GM12878 (cell line): ENCODE measurements at regions not wholly inside any gene's neighbourhood (a gene's known extent, or its start where the extent isn't known, plus 50 kb on each side); places are given as distances from the start of the nearest gene placed in this dataset.

Experiments
- ATAC-seq: fragments of 200-7000 bp; cut with Tn5 transposase; 3 replicates; pipeline ENCODE4 v1.9.1; 2020; ENCODE audit warnings: mild to moderate bottlenecking, moderate library complexity
- BruUV-seq: library from RNA; stranded (reverse); fragments of 400-500 nt; replicated peaks from 2 replicates; lab custom pipeline; 2021; lab: Mats Ljungman, UMichigan
- CTCF ChIA-PET: fragments of 300-600 bp; sonication (Branson Sonifier 250); formaldehyde crosslinking; extraction: SDS; loops from one replicate; lab custom pipeline; 2021; ENCODE audit warnings: inconsistent platforms; lab: Yijun Ruan, JAX
- POLR2A ChIA-PET: fragments of 350-600 bp; formaldehyde crosslinking; extraction: SDS; loops from one replicate; lab custom pipeline; 2021; ENCODE audit warnings: inconsistent platforms; lab: Charles Lee
- RAD21 ChIA-PET: fragments of 300-600 bp; sonication (Branson Sonifier 250); formaldehyde crosslinking; loops from one replicate; lab custom pipeline; 2023; ENCODE audit warnings: antibody characterized with exemption; ENCODE audit not compliant: unreplicated experiment; lab: Charles Lee
- SMC1A ChIA-PET: fragments of 300-600 bp; sonication (Branson Sonifier 250); formaldehyde crosslinking; loops from one replicate; lab custom pipeline; 2023; ENCODE audit not compliant: unreplicated experiment, uncharacterized antibody; lab: Charles Lee
- DNase-seq: peaks from one replicate; pipeline ENCODE4 v3.0.0-alpha.2; 2011; ENCODE audit warnings: low read depth, low spot score
- FAIRE-seq: peaks from 3 replicates; lab custom pipeline; 2011; peaks lifted over from hg19 to GRCh38; lab: Jason Lieb, UNC
- H2AFZ ChIP-seq: 2 replicates; pipeline ENCODE4 v1.6.0; 2011; ENCODE audit warnings: low read depth, low read length, control low read depth; ENCODE audit not compliant: control insufficient read depth
- H3K27ac ChIP-seq: 2 replicates; pipeline ENCODE4 v1.5.1; 2011; ENCODE audit warnings: control low read depth; ENCODE audit not compliant: control insufficient read depth, insufficient read depth
- H3K27me3 ChIP-seq, 2 experiments: replicated peaks in 1 of 2; 2 replicates each; pipeline versions ENCODE4 v1.6.0 to v1.6.1; 2011; ENCODE audit warnings: low read length in 1 of 2; ENCODE audit not compliant: control insufficient read depth in 2 of 2, insufficient read depth in 2 of 2
- H3K36me3 ChIP-seq, 2 experiments: 2 replicates each; pipeline ENCODE4 v1.5.1; 2011; ENCODE audit warnings: low read length in 1 of 2; ENCODE audit not compliant: control insufficient read depth in 2 of 2, insufficient read depth in 2 of 2
- H3K4me1 ChIP-seq: 2 replicates; pipeline ENCODE4 v1.6.1; 2011; ENCODE audit warnings: mild to moderate bottlenecking, low read length, moderate library complexity, mixed read lengths; ENCODE audit not compliant: control insufficient read depth, insufficient read depth
- H3K4me2 ChIP-seq: 2 replicates; pipeline ENCODE4 v1.6.0; 2011; ENCODE audit warnings: control low read depth; ENCODE audit not compliant: control insufficient read depth, insufficient read depth
- H3K4me3 ChIP-seq: fragments of 200-600 bp; sonication (generic); 2 replicates; pipeline ENCODE4 v1.5.1; 2016
- H3K79me2 ChIP-seq: 2 replicates; pipeline ENCODE4 v1.6.0; 2011; ENCODE audit warnings: low read length; ENCODE audit not compliant: control insufficient read depth, insufficient read depth
- H3K9ac ChIP-seq: 2 replicates; pipeline ENCODE4 v1.8.0; 2011; ENCODE audit warnings: low read length, control low read depth, mixed read lengths; ENCODE audit not compliant: control insufficient read depth, insufficient read depth
- H3K9me3 ChIP-seq: replicated peaks from 3 replicates; pipeline ENCODE4 v1.5.1; 2011; ENCODE audit warnings: mild to moderate bottlenecking, low read length; ENCODE audit not compliant: control insufficient read depth, insufficient read depth
- H4K20me1 ChIP-seq: 2 replicates; pipeline ENCODE4 v1.6.0; 2011; ENCODE audit not compliant: control insufficient read depth, insufficient read depth
- BCL3 ChIP-seq: IDR thresholded peaks from 2 replicates; pipeline ENCODE4 v1.6.1; 2011; ENCODE audit warnings: borderline replicate concordance, low read depth, mild to moderate bottlenecking, moderate library complexity, low read length; ENCODE audit not compliant: insufficient read depth, poor library complexity, severe bottlenecking
- BHLHE40 ChIP-seq, 2 experiments: fragments of 450-650 bp in 1 of 2; IDR thresholded peaks; 2 replicates each; pipeline ENCODE4 v1.6.1; 2011 to 2017; ENCODE audit warnings: low read depth in 2 of 2, borderline replicate concordance in 1 of 2, improper control_type of control experiment in 1 of 2, low read length in 1 of 2, mild to moderate bottlenecking in 1 of 2
- LARP7 ChIP-seq: fragments of 450-650 bp; IDR thresholded peaks from 2 replicates; pipeline ENCODE4 v1.6.1; 2017; ENCODE audit warnings: mild to moderate bottlenecking
- MXI1 ChIP-seq: fragments of 150-350 bp; IDR thresholded peaks from 2 replicates; pipeline ENCODE4 v1.6.1; 2011; ENCODE audit warnings: low read depth, mild to moderate bottlenecking, inconsistent platforms, low read length, improper control_type of control experiment
- NFYA ChIP-seq: IDR thresholded peaks from 2 replicates; pipeline ENCODE4 v1.6.1; 2011; ENCODE audit warnings: low read depth, mild to moderate bottlenecking, low read length, improper control_type of control experiment, borderline replicate concordance
- NR2C1 ChIP-seq: fragments of 450-650 bp; IDR thresholded peaks from 2 replicates; pipeline ENCODE4 v1.6.1; 2017; ENCODE audit warnings: antibody characterized with exemption, mild to moderate bottlenecking, moderate library complexity
- NR2C2 ChIP-seq: IDR thresholded peaks from 2 replicates; pipeline ENCODE4 v1.6.1; 2011; ENCODE audit warnings: borderline replicate concordance, low read depth; ENCODE audit not compliant: control insufficient read depth, insufficient read length
- SPI1 ChIP-seq: IDR thresholded peaks from 2 replicates; pipeline ENCODE4 v1.6.1; 2011; ENCODE audit warnings: low read depth, mild to moderate bottlenecking, low read length, moderate library complexity, borderline replicate concordance; ENCODE audit not compliant: insufficient read depth
- SRF ChIP-seq, 2 experiments: IDR thresholded peaks; 2 replicates each; pipeline ENCODE4 v1.6.1; 2011; ENCODE audit warnings: low read depth in 2 of 2, low read length in 2 of 2, mild to moderate bottlenecking in 1 of 2, moderate library complexity in 1 of 2
- STAT3 ChIP-seq: IDR thresholded peaks from 2 replicates; pipeline ENCODE4 v1.6.1; 2011; ENCODE audit warnings: low read depth, low read length, improper control_type of control experiment
- ZBTB40 ChIP-seq: fragments of 450-650 bp; IDR thresholded peaks from 2 replicates; pipeline ENCODE4 v1.6.1; 2016; ENCODE audit warnings: mild to moderate bottlenecking, moderate library complexity, borderline replicate concordance
- ZNF687 ChIP-seq: fragments of 450-650 bp; IDR thresholded peaks from 2 replicates; pipeline ENCODE4 v1.6.1; 2017; ENCODE audit warnings: mild to moderate bottlenecking, moderate library complexity
- in situ Hi-C: fragments of 300-500 bp; cut with MboI; formaldehyde crosslinking; loops from 9 replicates; pipeline ENCODE4 v1.14.3; 2018; ENCODE audit warnings: mixed read lengths
- intact Hi-C: fragments of 100-400 bp; cut with micrococcal nuclease; formaldehyde crosslinking; loops from one replicate; pipeline ENCODE4 v1.14.2; 2022; ENCODE audit not compliant: unreplicated experiment

GRCh38 chr3:178218231-178218630 lies 318.0 kb upstream of the KCNMB2 start:
- no peak overlapping the region for H2AFZ ChIP-seq
- intact Hi-C loops (no loop called here), in situ Hi-C loops (no loop called here)
- ChIA-PET POLR2A (no interaction called here), SMC1A (no interaction called here), CTCF (no interaction called here), RAD21 (no interaction called here)
- no peak for DNase-seq
- H3K4me2 ChIP-seq, result no peak overlapping the region
- FAIRE-seq, result no peak
- no peaks in the 10 kb centered on the region for H3K27me3 ChIP-seq
- BruUV-seq, result no TSS peak
- H3K79me2 ChIP-seq, result no peaks in the 10 kb centered on the region
- H3K9ac ChIP-seq, result no peak overlapping the region
- no peak for ATAC-seq
- no peaks in the 10 kb centered on the region for H4K20me1 ChIP-seq
- no peak overlapping the region for H3K4me3 ChIP-seq
- no peak overlapping the region for H3K27ac ChIP-seq
- no peak for TF ChIP-seq NFYA
- TF ChIP-seq SPI1, result no peak
- TF ChIP-seq LARP7, result no peak
- no peak for TF ChIP-seq ZBTB40
- TF ChIP-seq NR2C1, result no peak
- TF ChIP-seq NR2C2, result no peak
- TF ChIP-seq SRF (IDR thresholded peaks at IDR 0.05; ENCODE audit: low read depth in 2 of 2, low read length in 2 of 2), result no peak
- no peak for TF ChIP-seq BHLHE40 (IDR thresholded peaks at IDR 0.05; ENCODE audit: borderline replicate concordance in 1 of 2, low read depth in 2 of 2, low read length in 1 of 2)
- no peak for TF ChIP-seq MXI1
- no peak for TF ChIP-seq BCL3
- no peak for TF ChIP-seq ZNF687
- TF ChIP-seq STAT3, result no peak
- H3K4me1 ChIP-seq, result no peaks in the 10 kb centered on the region
- no peaks in the 10 kb centered on the region for H3K36me3 ChIP-seq
- H3K9me3 ChIP-seq, result no peaks in the 10 kb centered on the region
